Upper lobe of left lung (tissue), 4 donors: ENCODE measurements at regions not wholly inside any gene's neighbourhood (a gene's known extent, or its start where the extent isn't known, plus 50 kb on each side); places are given as distances from the start of the nearest gene placed in this dataset.

Source experiments
- CTCF ChIP-seq, 6 experiments: fragments of 450-650 bp in 4 of 6; fragments of 200-600 bp in 2 of 6; sonication (generic) in 2 of 6; IDR thresholded peaks; one replicate each; pipeline ENCODE4 v1.5.1; 2016 to 2019; ENCODE audit warnings: antibody characterized with exemption in 6 of 6
- EP300 ChIP-seq, 4 donors: sonication (generic); formaldehyde crosslinking; IDR thresholded peaks; one replicate each; pipeline ENCODE4 v1.5.1; 2017; ENCODE audit warnings: antibody characterized with exemption in 4 of 4, control low read depth in 2 of 4
- POLR2A ChIP-seq, 4 donors: fragments of 450-650 bp; IDR thresholded peaks; one replicate each; pipeline ENCODE4 v1.5.1; 2016 to 2017; ENCODE audit warnings: antibody characterized with exemption in 4 of 4, mild to moderate bottlenecking in 2 of 4
- POLR2AphosphoS5 ChIP-seq, 2 donors: sonication (generic); formaldehyde crosslinking; IDR thresholded peaks; one replicate each; pipeline ENCODE4 v1.5.1; 2017; ENCODE audit warnings: antibody characterized with exemption in 2 of 2

GRCh38 chr1:54479251-54479650, 68.8 kb upstream of the ACOT11 start:
- TF ChIP-seq EP300 (IDR thresholded peaks at IDR 0.05) = no peak
- TF ChIP-seq CTCF (IDR thresholded peaks at IDR 0.05) = no peak
- no peak for TF ChIP-seq POLR2A (IDR thresholded peaks at IDR 0.05)
- TF ChIP-seq POLR2AphosphoS5 (IDR thresholded peaks at IDR 0.05) = no peak
